Lower leg skin (tissue), 3 donors: ENCODE measurements at regions not wholly inside any gene's neighbourhood (a gene's known extent, or its start where the extent isn't known, plus 50 kb on each side); places are given as distances from the start of the nearest gene placed in this dataset.

Source experiments
- CTCF ChIP-seq, 3 donors: fragments of 450-650 bp; IDR thresholded peaks; one replicate each; pipeline ENCODE4 v1.5.1; 2016; ENCODE audit warnings: antibody characterized with exemption in 3 of 3, mild to moderate bottlenecking in 3 of 3, moderate library complexity in 2 of 3
- POLR2A ChIP-seq, 2 donors: fragments of 450-650 bp; IDR thresholded peaks; one replicate each; pipeline ENCODE4 v1.6.1; 2016 to 2017; ENCODE audit warnings: antibody characterized with exemption in 2 of 2, mild to moderate bottlenecking in 1 of 2, moderate library complexity in 1 of 2

DNA sequence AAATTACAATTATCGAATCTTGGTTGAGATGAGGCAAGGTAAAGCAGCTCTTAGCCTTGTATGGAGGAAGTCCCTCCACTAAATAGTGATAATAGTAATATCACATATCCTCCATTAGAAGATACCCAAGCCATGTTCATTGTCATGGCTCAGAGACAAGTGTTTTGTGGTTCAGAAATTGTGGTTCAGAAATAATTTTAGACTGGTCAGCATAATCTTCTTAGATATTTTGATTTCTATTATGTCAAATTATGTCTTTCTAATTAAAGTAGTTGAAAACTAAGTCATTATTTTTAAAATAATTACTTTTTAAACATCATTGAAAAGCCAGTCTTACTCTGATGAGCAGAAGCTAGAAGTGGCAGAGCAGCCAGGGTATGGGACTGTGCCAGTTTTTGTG lies 507.7 kb downstream of the HTR7 start:
- TF ChIP-seq CTCF (IDR thresholded peaks at IDR 0.05) (no peak), POLR2A (IDR thresholded peaks at IDR 0.05) (no peak)
